Chondrocyte (in vitro differentiated cells): ENCODE measurements at regions not wholly inside any gene's neighbourhood (a gene's known extent, or its start where the extent isn't known, plus 50 kb on each side); places are given as distances from the start of the nearest gene placed in this dataset.

Experiments
- DNase-seq: peaks from one replicate; pipeline ENCODE4 v3.0.0; 2021; ENCODE audit warnings: mixed read lengths, low spot score
- H3K27ac Mint-ChIP-seq: one replicate; pipeline ENCODE4 v1.8.0; 2021; ENCODE audit warnings: mild to moderate bottlenecking, moderate library complexity, mixed read lengths; ENCODE audit not compliant: unreplicated experiment
- H3K27me3 Mint-ChIP-seq: 2 replicates; pipeline ENCODE4 v1.8.0; 2021; ENCODE audit warnings: low read depth, mixed read lengths
- H3K36me3 Mint-ChIP-seq: 2 replicates; pipeline ENCODE4 v1.8.0; 2021; ENCODE audit warnings: low read depth, mixed read lengths
- H3K4me1 Mint-ChIP-seq: 2 replicates; pipeline ENCODE4 v1.8.0; 2021; ENCODE audit warnings: low read depth, mild to moderate bottlenecking, mixed read lengths
- H3K4me3 Mint-ChIP-seq: one replicate; pipeline ENCODE4 v1.8.0; 2021; ENCODE audit warnings: mild to moderate bottlenecking, moderate library complexity, mixed read lengths; ENCODE audit not compliant: unreplicated experiment
- H3K9me3 Mint-ChIP-seq: 2 replicates; pipeline ENCODE4 v1.8.0; 2021; ENCODE audit warnings: low read depth, mixed read lengths
- CTCF ChIP-seq: fragments of 200-600 bp; sonication (generic); IDR thresholded peaks from 2 replicates; pipeline ENCODE4 v1.5.0; 2021; ENCODE audit warnings: antibody characterized with exemption, mild to moderate bottlenecking, moderate library complexity

DNA sequence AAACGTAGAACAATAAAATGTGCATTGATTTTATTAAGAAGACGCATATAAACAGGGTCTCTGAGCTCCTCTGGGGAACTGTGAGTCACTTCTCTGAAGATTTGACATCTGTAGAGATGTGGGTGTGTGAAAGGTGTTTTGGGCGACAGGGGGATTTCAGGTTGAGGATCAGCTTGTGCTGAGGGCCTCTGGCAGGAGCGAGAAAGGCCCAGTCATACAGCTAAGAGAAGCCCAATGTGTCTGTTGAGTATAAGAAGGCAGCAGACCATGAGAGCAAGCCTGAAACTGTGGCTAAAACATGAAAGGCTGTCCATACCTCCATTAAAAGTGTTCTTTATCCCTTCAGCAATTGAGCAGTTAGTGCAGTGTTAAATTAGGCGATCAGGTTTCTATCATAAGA lies 406.5 kb upstream of the MON1B start:
- peaks cover 3% of the 10 kb centered on the region for H3K27me3 Mint-ChIP-seq
- H3K36me3 Mint-ChIP-seq = no peaks in the 10 kb centered on the region
- no peak for DNase-seq
- H3K27ac Mint-ChIP-seq = no peak overlapping the region
- H3K4me3 Mint-ChIP-seq = no peak overlapping the region
- peaks cover 14% of the 10 kb centered on the region for H3K9me3 Mint-ChIP-seq
- TF ChIP-seq CTCF = no peak
- no peaks in the 10 kb centered on the region for H3K4me1 Mint-ChIP-seq

- no peak for TF ChIP-seq CTCF
- no peak overlapping the region for H3K27ac Mint-ChIP-seq
- H3K36me3 Mint-ChIP-seq = no peaks in the 10 kb centered on the region
- DNase-seq = no peak
- H3K9me3 Mint-ChIP-seq = peaks cover 6% of the 10 kb centered on the region
- peaks cover 3% of the 10 kb centered on the region for H3K27me3 Mint-ChIP-seq
- no peaks in the 10 kb centered on the region for H3K4me1 Mint-ChIP-seq
- H3K4me3 Mint-ChIP-seq = no peak overlapping the region
Observed at GRCh38 chr16:76787394-76787793, 403.6 kb upstream of the MON1B start.

GRCh38 chr16:76791151-76791550 lies 399.8 kb upstream of the MON1B start:
- DNase-seq = no peak
- Mint-ChIP-seq H3K27ac (no peak overlapping the region), H3K4me3 (no peak overlapping the region), H3K4me1 (no peaks in the 10 kb centered on the region), H3K27me3 (peaks cover 2% of the 10 kb centered on the region), H3K36me3 (no peaks in the 10 kb centered on the region), H3K9me3 (peaks cover 6% of the 10 kb centered on the region)
- TF ChIP-seq CTCF = no peak

DNA sequence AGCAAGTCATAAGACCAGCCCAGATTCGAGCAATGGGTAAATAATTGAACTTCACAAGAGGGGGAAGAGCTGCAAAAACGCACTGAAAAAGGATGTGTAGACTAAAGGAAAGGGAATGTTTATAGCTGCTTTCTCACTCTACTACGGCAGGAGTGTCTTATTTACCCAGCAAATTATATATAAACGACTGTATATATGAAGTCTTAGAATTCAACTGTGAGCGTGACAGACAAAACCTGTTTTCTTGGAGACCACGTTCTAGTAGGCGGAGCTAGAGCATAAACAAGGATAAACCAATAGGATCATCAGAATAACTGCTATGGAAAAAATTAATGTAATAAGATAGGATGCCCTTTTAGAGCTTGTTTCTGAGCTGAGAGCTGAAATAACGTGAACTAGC lies 394.6 kb upstream of the MON1B start:
- no peak for TF ChIP-seq CTCF
- Mint-ChIP-seq H3K27me3 (peaks cover 2% of the 10 kb centered on the region), H3K27ac (no peak overlapping the region), H3K4me3 (no peak overlapping the region), H3K36me3 (no peaks in the 10 kb centered on the region), H3K9me3 (no peaks in the 10 kb centered on the region), H3K4me1 (no peaks in the 10 kb centered on the region)
- no peak for DNase-seq

GRCh38 chr16:76796978-76797377 lies 394.0 kb upstream of the MON1B start:
- H3K9me3 Mint-ChIP-seq = peaks cover 2% of the 10 kb centered on the region
- no peaks in the 10 kb centered on the region for H3K36me3 Mint-ChIP-seq
- no peak overlapping the region for H3K4me3 Mint-ChIP-seq
- no peak for TF ChIP-seq CTCF
- DNase-seq = no peak
- no peaks in the 10 kb centered on the region for H3K4me1 Mint-ChIP-seq
- no peak overlapping the region for H3K27ac Mint-ChIP-seq
- peaks cover 2% of the 10 kb centered on the region for H3K27me3 Mint-ChIP-seq
